OCI-LY1 (cell line): ENCODE measurements at regions not wholly inside any gene's neighbourhood (a gene's known extent, or its start where the extent isn't known, plus 50 kb on each side); places are given as distances from the start of the nearest gene placed in this dataset.

Experiments
- H2AFZ ChIP-seq: fragments of 200-600 bp; sonication (generic), shearing (Covaris generic); 2 replicates; pipeline ENCODE4 v1.6.0; 2014; ENCODE audit warnings: antibody characterized with exemption, mild to moderate bottlenecking, low read length
- H3F3A ChIP-seq: fragments of 200-600 bp; sonication (generic), shearing (Covaris generic); 2 replicates; pipeline ENCODE4 v1.6.0; 2014; ENCODE audit warnings: mild to moderate bottlenecking, antibody characterized with exemption, low read length, moderate library complexity; ENCODE audit not compliant: insufficient read depth
- H3K27ac ChIP-seq: fragments of 200-600 bp; sonication (generic); 2 replicates; pipeline ENCODE4 v1.5.1; 2014; ENCODE audit warnings: low read length, mixed run types, mild to moderate bottlenecking, low read depth; ENCODE audit not compliant: poor library complexity, severe bottlenecking
- H3K27me3 ChIP-seq: fragments of 200-600 bp; sonication (generic); 2 replicates; pipeline ENCODE4 v1.6.0; 2014; ENCODE audit warnings: antibody characterized with exemption, mild to moderate bottlenecking, low read length, moderate library complexity; ENCODE audit not compliant: insufficient read depth
- H3K36me3 ChIP-seq: fragments of 200-600 bp; sonication (generic); 2 replicates; pipeline ENCODE4 v1.6.1; 2014; ENCODE audit warnings: mild to moderate bottlenecking, antibody characterized with exemption, low read length, moderate library complexity, mixed read lengths; ENCODE audit not compliant: insufficient read depth
- H3K4me1 ChIP-seq: fragments of 200-600 bp; sonication (generic); 2 replicates; pipeline ENCODE4 v1.5.1; 2014; ENCODE audit warnings: mild to moderate bottlenecking, low read length, moderate library complexity; ENCODE audit not compliant: insufficient read depth, severe bottlenecking
- H3K4me2 ChIP-seq: fragments of 200-600 bp; sonication (generic), shearing (Covaris generic); 2 replicates; pipeline ENCODE4 v1.6.1; 2014; ENCODE audit warnings: low read length
- H3K4me3 ChIP-seq: fragments of 200-600 bp; sonication (generic); 2 replicates; pipeline ENCODE4 v1.5.1; 2014; ENCODE audit warnings: low read length, low read depth, mild to moderate bottlenecking, mixed read lengths; ENCODE audit not compliant: poor library complexity, severe bottlenecking
- H3K79me2 ChIP-seq: fragments of 200-600 bp; shearing (Covaris generic); 2 replicates; pipeline ENCODE4 v1.6.1; 2016; ENCODE audit warnings: mixed run types, low read length, mixed read lengths; ENCODE audit not compliant: insufficient read depth
- H3K9ac ChIP-seq: fragments of 200-600 bp; sonication (generic), shearing (Covaris generic); 2 replicates; pipeline ENCODE4 v1.6.1; 2014; ENCODE audit warnings: mild to moderate bottlenecking, low read length, mixed read lengths
- H3K9me2 ChIP-seq: fragments of 200-600 bp; sonication (generic), shearing (Covaris generic); 2 replicates; pipeline ENCODE4 v1.6.1; 2014; ENCODE audit warnings: low read depth, mild to moderate bottlenecking, low read length, mixed read lengths
- H3K9me3 ChIP-seq: fragments of 200-600 bp; shearing (Covaris generic); 2 replicates; pipeline ENCODE4 v1.6.1; 2014; ENCODE audit warnings: low read length, mixed read lengths
- H4K20me1 ChIP-seq: fragments of 200-600 bp; sonication (generic), shearing (Covaris generic); 2 replicates; pipeline ENCODE4 v1.6.0; 2016; ENCODE audit warnings: mild to moderate bottlenecking, low read length; ENCODE audit not compliant: insufficient read depth
- CTCF ChIP-seq: fragments of 200-600 bp; sonication (generic), shearing (Covaris generic); IDR thresholded peaks from 2 replicates; pipeline ENCODE4 v1.5.1; 2017; ENCODE audit warnings: mild to moderate bottlenecking, antibody characterized with exemption, low read length, moderate library complexity, mixed read lengths
- EZH2 ChIP-seq: fragments of 200-600 bp; sonication (generic), shearing (Covaris generic); IDR thresholded peaks from 2 replicates; pipeline ENCODE4 v1.8.0; 2017; ENCODE audit warnings: borderline replicate concordance, mixed run types, mild to moderate bottlenecking, antibody characterized with exemption, low read length, moderate library complexity, mixed read lengths

GRCh38 chr9:7907551-7908337 lies 108.2 kb upstream of the DMAC1 start:
- no peak overlapping the region for H3K27ac ChIP-seq
- no peak overlapping the region for H3K4me3 ChIP-seq
- no peak overlapping the region for H3K4me2 ChIP-seq
- H3K27me3 ChIP-seq: no peaks in the 10 kb centered on the region
- no peaks in the 10 kb centered on the region for H3K36me3 ChIP-seq
- no peaks in the 10 kb centered on the region for H3K9me3 ChIP-seq
- H3K79me2 ChIP-seq: no peaks in the 10 kb centered on the region
- H3K9ac ChIP-seq: no peak overlapping the region
- H2AFZ ChIP-seq: no peak overlapping the region
- no peaks in the 10 kb centered on the region for H3K4me1 ChIP-seq
- no peak for TF ChIP-seq CTCF
- no peak for TF ChIP-seq EZH2
- H4K20me1 ChIP-seq: no peaks in the 10 kb centered on the region
- H3K9me2 ChIP-seq: no peaks in the 10 kb centered on the region
- no peaks in the 10 kb centered on the region for H3F3A ChIP-seq

GRCh38 chr9:7906783-7907550 lies 107.4 kb upstream of the DMAC1 start:
- Histone ChIP-seq H3F3A (no peaks in the 10 kb centered on the region), H3K4me2 (no peak overlapping the region), H4K20me1 (no peaks in the 10 kb centered on the region), H3K4me3 (no peak overlapping the region), H3K9me3 (no peaks in the 10 kb centered on the region), H3K36me3 (no peaks in the 10 kb centered on the region), H3K27ac (no peak overlapping the region), H2AFZ (no peak overlapping the region), H3K27me3 (no peaks in the 10 kb centered on the region), H3K4me1 (no peaks in the 10 kb centered on the region), H3K9ac (no peak overlapping the region), H3K79me2 (no peaks in the 10 kb centered on the region), H3K9me2 (no peaks in the 10 kb centered on the region)
- no peak for TF ChIP-seq CTCF
- TF ChIP-seq EZH2: no peak

- no peak overlapping the region for H3K9ac ChIP-seq
- no peaks in the 10 kb centered on the region for H3F3A ChIP-seq
- no peak overlapping the region for H3K4me2 ChIP-seq
- no peaks in the 10 kb centered on the region for H4K20me1 ChIP-seq
- H3K9me3 ChIP-seq: no peaks in the 10 kb centered on the region
- no peaks in the 10 kb centered on the region for H3K79me2 ChIP-seq
- no peaks in the 10 kb centered on the region for H3K27me3 ChIP-seq
- no peak for TF ChIP-seq EZH2
- TF ChIP-seq CTCF: no peak
- no peaks in the 10 kb centered on the region for H3K36me3 ChIP-seq
- no peak overlapping the region for H2AFZ ChIP-seq
- H3K27ac ChIP-seq: no peak overlapping the region
- no peak overlapping the region for H3K4me3 ChIP-seq
- H3K9me2 ChIP-seq: no peaks in the 10 kb centered on the region
- no peaks in the 10 kb centered on the region for H3K4me1 ChIP-seq
Measured at GRCh38 chr9:7901621-7902020, 102.0 kb upstream of the DMAC1 start.
